ENCODE measurements at regions not wholly inside any gene's neighbourhood (a gene's known extent, or its start where the extent isn't known, plus 50 kb on each side); places are given as distances from the start of the nearest gene placed in this dataset.
"Not testable (repeated sequence)": the region's sequence is repeated elsewhere in the genome, so short reads cannot be mapped to it uniquely, and the experiment has no call there.

- DNase-seq, result no peak
Measured at GRCh38 chr3:162586591-162586990, 1090.0 kb downstream of the OTOL1 start.

- DNase-seq, result no peak
Measured at GRCh38 chr3:162597226-162597625, 1100.6 kb downstream of the OTOL1 start.

GRCh38 chr3:162598500-162598899 lies 1101.9 kb downstream of the OTOL1 start:
- DNase-seq, result not testable (repeated sequence)

- DNase-seq, result not testable (repeated sequence)
Measured at GRCh38 chr3:162599742-162600141, 1103.1 kb downstream of the OTOL1 start.

- no peak for DNase-seq
Measured at GRCh38 chr3:162601101-162601670, 1104.6 kb downstream of the OTOL1 start.

GRCh38 chr3:162602619-162603018 lies 1106.0 kb downstream of the OTOL1 start:
- no peak for DNase-seq

- DNase-seq, result no peak
Measured at GRCh38 chr3:162605651-162606204, 1109.1 kb downstream of the OTOL1 start.

- DNase-seq, result no peak
Measured at GRCh38 chr3:162610261-162610660, 1113.7 kb downstream of the OTOL1 start.

- no peak for DNase-seq
Measured at GRCh38 chr3:162612991-162613390, 1116.4 kb downstream of the OTOL1 start.

GRCh38 chr3:162626172-162626571 lies 1129.6 kb downstream of the OTOL1 start:
- no peak for DNase-seq

- DNase-seq, result no peak
Measured at GRCh38 chr3:162628531-162628930, 1131.9 kb downstream of the OTOL1 start.

GRCh38 chr3:162629372-162629771 lies 1132.8 kb downstream of the OTOL1 start:
- no peak for DNase-seq

GRCh38 chr3:162632672-162633071 lies 1136.1 kb downstream of the OTOL1 start:
- no peak for DNase-seq

GRCh38 chr3:162640208-162640607 lies 1143.6 kb downstream of the OTOL1 start:
- not testable (repeated sequence) for DNase-seq

GRCh38 chr3:162641317-162641716 lies 1144.7 kb downstream of the OTOL1 start:
- no peak for DNase-seq

- no peak for DNase-seq
Measured at GRCh38 chr3:162641907-162642306, 1145.3 kb downstream of the OTOL1 start.

GRCh38 chr3:162643245-162643644 lies 1146.6 kb downstream of the OTOL1 start:
- no peak for DNase-seq

- DNase-seq, result no peak
Measured at GRCh38 chr3:162647321-162647720, 1150.7 kb downstream of the OTOL1 start.

- DNase-seq, result no peak
Measured at GRCh38 chr3:162658003-162658402, 1161.4 kb downstream of the OTOL1 start.

- DNase-seq, result no peak
Measured at GRCh38 chr3:162665684-162666391, 1169.2 kb downstream of the OTOL1 start.

GRCh38 chr3:162666835-162667234 lies 1170.2 kb downstream of the OTOL1 start:
- no peak for DNase-seq

- DNase-seq, result no peak
Measured at GRCh38 chr3:162670181-162670580, 1173.6 kb downstream of the OTOL1 start.

GRCh38 chr3:162677475-162677874 lies 1180.9 kb downstream of the OTOL1 start:
- no peak for DNase-seq

GRCh38 chr3:162678941-162679340 lies 1182.3 kb downstream of the OTOL1 start:
- DNase-seq, result no peak
